Endothelial cell of umbilical vein (primary cell): ENCODE measurements at regions not wholly inside any gene's neighbourhood (a gene's known extent, or its start where the extent isn't known, plus 50 kb on each side); places are given as distances from the start of the nearest gene placed in this dataset.

Experiments used
- CTCF ChIP-seq, 2 donors: IDR thresholded peaks; 1 replicate in 1 of 2; 2 replicates in 1 of 2; pipeline ENCODE4 v1.5.1; 2011; ENCODE audit warnings: low read length in 2 of 2, mild to moderate bottlenecking in 2 of 2, moderate library complexity in 2 of 2, control low read depth in 1 of 2, inconsistent platforms in 1 of 2, low read depth in 1 of 2; ENCODE audit not compliant: insufficient read depth in 1 of 2; ENCODE audit errors: extremely low read depth in 1 of 2
- EZH2 ChIP-seq: IDR thresholded peaks from 2 replicates; pipeline ENCODE4 v1.6.1; 2012; ENCODE audit warnings: borderline replicate concordance, low read depth, mild to moderate bottlenecking, moderate library complexity, low read length, inconsistent platforms; ENCODE audit not compliant: severe bottlenecking
- FOS ChIP-seq: IDR thresholded peaks from 2 replicates; pipeline ENCODE4 v1.6.1; 2011; ENCODE audit warnings: mild to moderate bottlenecking, low read length, moderate library complexity, borderline replicate concordance; ENCODE audit not compliant: insufficient read depth
- JUN ChIP-seq: IDR thresholded peaks from 2 replicates; pipeline ENCODE4 v1.6.1; 2011; ENCODE audit warnings: borderline replicate concordance, low read depth; ENCODE audit not compliant: insufficient read length, insufficient read depth
- MAX ChIP-seq: IDR thresholded peaks from 2 replicates; pipeline ENCODE4 v1.6.1; 2011; ENCODE audit not compliant: insufficient read depth, insufficient read length
- POLR2A ChIP-seq: IDR thresholded peaks from 2 replicates; pipeline ENCODE4 v1.6.1; 2012; ENCODE audit warnings: low read depth, mild to moderate bottlenecking, control low read depth, low read length
- POLR2AphosphoS5 ChIP-seq: IDR thresholded peaks from 2 replicates; pipeline ENCODE4 v1.6.1; 2012; ENCODE audit warnings: low read depth, mild to moderate bottlenecking, control low read depth, low read length, moderate library complexity; ENCODE audit not compliant: insufficient read depth

- no peak for TF ChIP-seq JUN
- no peak for TF ChIP-seq POLR2A
- no peak for TF ChIP-seq CTCF (IDR thresholded peaks at IDR 0.05; ENCODE audit: extremely low read depth in 1 of 2, insufficient read depth in 1 of 2, low read depth in 1 of 2, low read length in 2 of 2)
- no peak for TF ChIP-seq EZH2
- no peak for TF ChIP-seq FOS
- no peak for TF ChIP-seq MAX
- no peak for TF ChIP-seq POLR2AphosphoS5
Observed at GRCh38 chr16:35221482-35222185, 1762.2 kb downstream of the TP53TG3F start.
